ENCODE measurements at regions not wholly inside any gene's neighbourhood (a gene's known extent, or its start where the extent isn't known, plus 50 kb on each side); places are given as distances from the start of the nearest gene placed in this dataset.

DNA sequence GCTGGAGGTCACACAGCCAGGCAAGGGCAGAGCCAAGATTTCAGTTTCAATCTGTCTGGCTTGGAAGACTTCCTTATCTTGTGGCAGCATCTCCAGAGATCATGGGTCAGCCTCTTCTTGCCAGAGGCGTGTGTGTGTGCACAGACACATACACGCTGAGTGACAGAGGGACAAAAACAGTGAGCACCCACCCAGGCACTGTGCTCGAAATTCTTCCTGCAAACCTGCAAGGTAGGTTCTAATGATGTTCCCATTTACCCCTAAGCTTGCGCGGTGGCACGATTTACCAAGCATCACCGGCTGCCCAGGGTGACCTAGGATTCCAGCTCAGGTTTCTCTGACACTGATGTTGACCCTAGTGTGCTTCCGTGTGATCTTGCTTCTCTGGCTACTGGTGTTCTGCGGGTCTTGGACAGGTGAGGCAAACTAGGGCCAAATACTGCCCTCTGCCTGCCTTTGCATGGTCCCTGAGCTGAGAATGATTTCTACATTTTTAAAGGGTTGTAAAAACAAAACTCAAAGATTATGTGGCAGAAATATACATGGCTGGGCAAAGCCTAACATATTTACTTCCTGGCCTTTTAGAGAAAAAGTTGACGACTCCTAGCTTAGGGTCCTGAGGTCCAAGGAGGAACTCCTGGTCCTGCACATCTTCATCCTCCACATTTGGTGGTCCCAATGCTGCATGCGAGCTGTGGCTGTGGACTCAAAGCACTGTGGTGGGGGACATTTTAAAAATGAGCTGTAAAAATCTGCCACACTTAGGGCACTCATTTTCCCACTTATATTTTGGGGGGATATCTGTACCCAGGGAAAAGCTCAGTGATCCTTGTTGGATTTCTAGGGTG, 268.5 kb downstream of the RPS24 start:
- DNase-seq = no peak
- peak overlapping the region; percentile 94 for H3K4me2 ChIP-seq
- H3K9me3 ChIP-seq (ENCODE audit: insufficient read depth, low read depth) = no peaks in the 10 kb centered on the region
- no TSS peak for BruUV-seq (replicated peaks)
- H3K4me3 ChIP-seq = peak overlapping the region; percentile 66
- no peaks in the 10 kb centered on the region for H3K27me3 ChIP-seq (ENCODE audit: insufficient read depth, low read depth)
- no peaks in the 10 kb centered on the region for H3K9me2 ChIP-seq (ENCODE audit: insufficient read depth)
- peaks cover 10% of the 10 kb centered on the region for H3K4me1 ChIP-seq (replicated peaks; ENCODE audit: insufficient read depth)
- peaks cover 4% of the 10 kb centered on the region; the same call in 1 of the 2 replicates for H3F3A ChIP-seq (ENCODE audit: insufficient read depth, low read depth)
- POLR2A ChIA-PET (ENCODE audit: unreplicated experiment) = no interaction called here
- H2AFZ ChIP-seq = peak overlapping the region; percentile 97
- intact Hi-C loops (cut with micrococcal nuclease; ENCODE audit: unreplicated experiment) = loop anchor here (2.0 to 5.0 kb wide), 3 partner anchors 45 to 893 kb away; no protein-coding TSS in a partner anchor
- peak; percentile 30; the same call in 1 of the 2 replicates for TF ChIP-seq CTCF (conservative IDR thresholded peaks at IDR 0.05)
- no peak for TF ChIP-seq EZH2 (IDR thresholded peaks at IDR 0.05; ENCODE audit: low read depth)
- no peaks in the 10 kb centered on the region for H4K20me1 ChIP-seq (ENCODE audit: insufficient read depth)
- no peak overlapping the region for H3K27ac ChIP-seq
- CTCF ChIA-PET = interaction anchor here (1.0 kb wide), 1 partner anchor 84 kb away, joined by 3 read pairs; no protein-coding TSS in a partner anchor
- H3K36me3 ChIP-seq (ENCODE audit: low read depth) = no peaks in the 10 kb centered on the region
- no peaks in the 10 kb centered on the region for H3K79me2 ChIP-seq (ENCODE audit: low read depth)

- BruUV-seq (replicated peaks) = TSS peak; percentile 57
- H3K4me3 ChIP-seq = peak overlapping the region; percentile 66
- POLR2A ChIA-PET (ENCODE audit: unreplicated experiment) = interaction anchor here (0.6 kb wide), 1 partner anchor 258 kb away, joined by 4 read pairs; no protein-coding TSS in a partner anchor
- peak overlapping the region; percentile 42; the same call in 1 of the 2 replicates for H3K27ac ChIP-seq
- H2AFZ ChIP-seq = peak overlapping the region; percentile 97
- H4K20me1 ChIP-seq (ENCODE audit: insufficient read depth) = no peaks in the 10 kb centered on the region
- H3K27me3 ChIP-seq (ENCODE audit: insufficient read depth, low read depth) = no peaks in the 10 kb centered on the region
- H3K9me3 ChIP-seq (ENCODE audit: insufficient read depth, low read depth) = no peaks in the 10 kb centered on the region
- peaks cover 4% of the 10 kb centered on the region; the same call in 1 of the 2 replicates for H3F3A ChIP-seq (ENCODE audit: insufficient read depth, low read depth)
- H3K4me2 ChIP-seq = peak overlapping the region; percentile 94
- H3K4me1 ChIP-seq (replicated peaks; ENCODE audit: insufficient read depth) = peaks cover 10% of the 10 kb centered on the region
- intact Hi-C loops (cut with micrococcal nuclease; ENCODE audit: unreplicated experiment) = loop anchor here (2.0 to 5.0 kb wide), 3 partner anchors 46 to 892 kb away; no protein-coding TSS in a partner anchor
- H3K9me2 ChIP-seq (ENCODE audit: insufficient read depth) = no peaks in the 10 kb centered on the region
- TF ChIP-seq EZH2 (IDR thresholded peaks at IDR 0.05; ENCODE audit: low read depth) (no peak), CTCF (conservative IDR thresholded peaks at IDR 0.05) (no peak)
- H3K36me3 ChIP-seq (ENCODE audit: low read depth) = no peaks in the 10 kb centered on the region
- no peak for DNase-seq
- CTCF ChIA-PET = interaction anchor here (1.0 kb wide), 1 partner anchor 85 kb away, joined by 3 read pairs; no protein-coding TSS in a partner anchor
- H3K79me2 ChIP-seq (ENCODE audit: low read depth) = no peaks in the 10 kb centered on the region
Measured at GRCh38 chr10:78302739-78302988, 269.0 kb downstream of the RPS24 start.

DNA sequence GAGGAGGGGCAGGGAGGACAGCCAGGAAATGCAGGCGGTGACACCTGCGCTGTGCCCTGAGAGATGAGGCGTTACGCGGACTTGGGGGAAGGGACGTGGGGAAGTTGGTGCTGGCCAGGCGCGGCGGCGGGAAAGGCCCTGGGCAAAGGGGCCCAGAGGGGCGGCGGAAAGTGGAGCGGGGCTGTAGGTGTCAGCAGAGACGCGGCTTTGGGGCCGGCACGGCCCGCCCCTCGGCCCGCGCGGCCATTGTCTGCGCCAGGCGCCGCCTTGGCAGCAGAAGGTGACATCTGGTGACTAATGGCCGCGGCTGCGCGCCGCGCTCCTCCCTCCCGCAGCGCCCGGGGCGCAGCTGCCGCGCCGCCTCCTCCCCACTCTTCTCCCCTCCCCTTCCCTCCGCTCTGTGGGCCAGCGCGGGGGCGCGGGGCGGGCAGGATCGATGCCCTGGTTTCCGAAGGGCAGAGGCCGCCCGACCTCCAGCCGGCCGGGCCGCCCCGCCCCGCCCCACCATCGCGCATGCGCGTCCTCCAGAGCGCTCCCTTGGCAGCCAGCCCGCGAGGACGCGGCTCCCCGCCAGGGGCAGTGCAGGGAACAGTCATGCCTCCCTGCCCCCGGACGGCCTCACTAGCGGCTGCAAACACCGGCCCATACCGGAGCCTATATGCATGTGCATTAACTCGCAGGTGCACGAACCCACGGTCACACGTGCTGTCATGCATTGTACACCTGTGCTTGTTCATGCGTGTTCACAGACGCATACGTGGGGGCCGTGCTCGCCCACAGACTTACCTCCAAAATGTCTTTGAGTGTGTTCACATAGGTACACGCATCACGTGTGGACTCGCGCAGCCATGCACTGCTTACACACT, 269.6 kb downstream of the RPS24 start:
- TF ChIP-seq CTCF (conservative IDR thresholded peaks at IDR 0.05) (peak; percentile 81), EZH2 (IDR thresholded peaks at IDR 0.05; ENCODE audit: low read depth) (no peak)
- Histone ChIP-seq H3K9me2 (ENCODE audit: insufficient read depth) (no peaks in the 10 kb centered on the region), H3F3A (ENCODE audit: insufficient read depth, low read depth) (peaks cover 4% of the 10 kb centered on the region; the same call in 1 of the 2 replicates), H3K4me1 (replicated peaks; ENCODE audit: insufficient read depth) (peaks cover 10% of the 10 kb centered on the region), H3K79me2 (ENCODE audit: low read depth) (no peaks in the 10 kb centered on the region), H3K4me2 (peak overlapping the region; percentile 94), H3K4me3 (peak overlapping the region; percentile 66), H3K9me3 (ENCODE audit: insufficient read depth, low read depth) (no peaks in the 10 kb centered on the region), H3K27ac (peak overlapping the region; percentile 42; the same call in 1 of the 2 replicates), H2AFZ (peak overlapping the region; percentile 97), H3K27me3 (ENCODE audit: insufficient read depth, low read depth) (no peaks in the 10 kb centered on the region), H3K36me3 (ENCODE audit: low read depth) (no peaks in the 10 kb centered on the region), H4K20me1 (ENCODE audit: insufficient read depth) (no peaks in the 10 kb centered on the region)
- ChIA-PET CTCF (interaction anchor here (0.6 to 1.0 kb wide), 2 partner anchors 889 to 901 kb away, joined by 3 read pairs; no protein-coding TSS in a partner anchor), POLR2A (ENCODE audit: unreplicated experiment) (interaction anchor here (0.6 kb wide), 1 partner anchor 259 kb away, joined by 4 read pairs; no protein-coding TSS in a partner anchor)
- BruUV-seq (replicated peaks) = no TSS peak
- DNase-seq = peak; percentile 83 to 98
- intact Hi-C loops (cut with micrococcal nuclease; ENCODE audit: unreplicated experiment) = loop anchor here (1.0 to 5.0 kb wide), 6 partner anchors 46 to 892 kb away; partner anchors contain the start of gene ZMIZ1

Measured in PC-9 (cell line).